GM19351 (cell line): ENCODE measurements at regions not wholly inside any gene's neighbourhood (a gene's known extent, or its start where the extent isn't known, plus 50 kb on each side); places are given as distances from the start of the nearest gene placed in this dataset.

Source experiments
- ATAC-seq: cut with Tn5 transposase; IDR thresholded peaks from one replicate; pipeline ENCODE4 v1.9.1; 2021; ENCODE audit warnings: mild to moderate bottlenecking, moderate library complexity; ENCODE audit not compliant: unreplicated experiment

- ATAC-seq: no peak
These were observed 118.1 kb upstream of the PRDM1 start for GRCh38 chr6:105967917-105968602.

DNA sequence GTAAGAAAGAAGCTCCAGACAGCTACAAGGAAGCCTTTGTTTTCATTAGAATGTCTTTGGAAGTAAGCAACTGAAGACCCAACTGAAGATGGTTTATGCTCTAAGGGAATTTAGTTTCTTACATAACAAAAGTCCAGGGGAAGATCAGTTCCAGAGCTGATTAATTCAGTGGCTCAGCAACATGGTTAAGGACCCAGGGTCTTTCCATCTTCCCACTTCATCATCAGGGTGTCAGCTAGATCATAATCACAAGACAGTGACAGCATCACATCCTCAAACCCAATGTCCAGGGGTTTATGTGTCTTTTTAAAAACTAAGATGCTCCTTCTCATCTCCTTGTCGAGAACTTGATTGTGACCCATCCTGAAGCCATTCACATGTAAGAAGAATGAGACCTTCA, 119.7 kb upstream of the PRDM1 start:
- ATAC-seq: no peak

DNA sequence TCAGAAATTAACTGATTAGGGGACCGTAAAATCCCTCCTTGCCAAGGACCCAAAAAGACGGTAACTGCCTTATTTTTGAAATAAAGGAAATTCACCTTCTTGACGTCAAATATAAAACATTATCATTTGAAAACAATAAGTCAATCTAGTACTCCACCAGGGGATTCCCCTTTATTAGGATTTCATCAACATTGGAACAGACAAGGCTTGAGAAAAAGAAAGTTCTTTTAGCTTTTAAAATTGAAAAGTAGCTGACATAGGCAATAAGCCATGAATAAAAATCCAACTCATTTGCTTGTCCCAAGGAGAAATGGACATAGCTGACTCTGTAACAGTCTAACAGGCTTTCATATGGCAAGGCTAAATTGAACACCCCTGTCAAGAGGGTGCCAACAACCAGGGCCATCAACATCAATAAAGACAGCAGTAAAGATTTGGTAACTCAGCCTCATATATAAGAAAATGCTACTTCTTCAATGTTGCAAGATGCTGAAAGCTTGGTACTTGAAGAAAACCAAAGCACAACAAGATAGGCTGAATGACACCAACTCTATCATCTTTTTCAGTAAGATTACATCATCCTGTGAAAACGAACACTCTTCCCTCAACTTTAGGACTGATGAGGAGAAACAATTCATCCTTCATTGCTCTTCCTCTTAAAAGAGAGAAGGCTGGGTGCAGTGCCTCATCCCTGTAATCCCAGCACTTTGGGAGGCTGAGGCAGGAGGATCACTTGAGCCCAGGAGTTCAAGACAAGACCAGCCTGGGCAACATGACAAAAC, 121.0 kb upstream of the PRDM1 start:
- ATAC-seq: no peak

DNA sequence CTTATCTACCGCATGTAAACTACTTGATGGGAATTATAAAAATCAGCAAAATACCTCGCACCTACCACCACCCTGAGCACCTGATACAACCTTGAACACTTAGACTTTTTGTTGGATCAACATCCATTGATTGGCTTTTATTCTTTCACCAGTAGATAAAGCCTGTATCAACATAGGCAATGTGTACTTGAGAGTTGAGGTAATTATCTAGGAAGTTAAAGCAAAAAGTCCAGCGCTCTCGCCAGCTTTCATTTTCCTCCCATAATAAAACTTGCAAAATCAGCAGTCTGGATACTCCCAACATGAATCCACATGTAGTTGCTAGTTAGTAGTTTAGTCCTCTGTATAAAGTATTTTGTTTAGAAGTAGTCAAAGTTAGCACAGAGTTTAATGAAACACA, 132.0 kb upstream of the PRDM1 start:
- ATAC-seq: no peak

GRCh38 chr6:105952772-105953690, 133.1 kb upstream of the PRDM1 start:
- ATAC-seq: no peak

DNA sequence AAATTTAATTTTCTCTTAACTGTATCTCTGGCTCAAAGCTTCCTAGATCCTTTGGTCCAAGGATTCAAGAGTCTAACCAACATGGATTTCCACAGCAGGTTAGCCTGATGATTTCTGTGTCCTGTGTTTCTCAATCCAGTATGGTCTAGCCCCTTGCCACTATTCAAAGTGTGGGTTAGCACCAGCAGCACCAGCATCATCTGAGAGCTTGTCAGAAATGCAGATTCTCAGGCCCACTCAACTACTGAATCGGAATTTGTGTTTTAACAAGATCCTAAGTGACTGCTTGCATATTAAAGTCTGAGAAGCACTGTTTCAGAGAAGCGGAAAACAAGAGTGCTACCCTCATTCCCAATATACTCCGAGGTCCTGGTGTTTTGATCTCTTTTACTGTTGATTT, 133.8 kb upstream of the PRDM1 start:
- ATAC-seq: no peak

DNA sequence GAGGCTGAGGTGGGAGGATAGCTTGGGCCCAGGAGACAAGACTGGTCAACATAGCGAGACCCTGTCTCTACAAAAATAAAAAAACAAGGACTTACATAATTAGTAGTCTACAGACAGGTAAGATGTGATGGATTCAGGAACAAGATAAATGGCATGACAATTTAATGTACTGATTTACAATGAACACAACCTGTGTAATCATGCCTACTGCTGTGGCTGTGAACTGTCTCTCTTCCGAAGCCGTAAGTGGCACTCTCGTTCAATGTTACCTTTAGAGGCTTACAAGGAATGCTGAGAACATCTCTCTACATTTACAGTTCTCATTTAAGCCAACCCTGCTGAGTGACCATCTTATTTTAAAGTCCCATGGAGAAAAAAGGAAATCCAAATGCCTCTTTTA, 134.8 kb upstream of the PRDM1 start:
- no peak for ATAC-seq

DNA sequence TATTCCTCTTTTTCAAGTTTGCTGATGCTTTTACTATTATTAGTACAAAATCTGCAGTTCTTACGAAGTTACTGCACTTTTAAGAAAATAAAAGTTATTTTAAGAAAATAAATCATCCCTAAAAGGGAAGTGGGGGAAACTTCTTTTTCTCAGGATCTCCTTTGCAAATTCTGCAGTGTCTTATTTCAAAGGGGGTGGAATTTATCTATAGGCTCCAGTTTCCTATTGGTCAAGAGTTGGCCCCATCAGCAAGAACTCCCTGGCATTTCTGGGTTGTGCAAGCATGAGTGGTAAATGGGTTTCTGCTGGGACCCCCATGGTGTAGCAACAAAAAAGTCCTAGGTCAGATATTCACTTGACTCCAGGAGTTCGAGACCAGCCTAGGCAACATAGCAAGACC, 136.3 kb upstream of the PRDM1 start:
- ATAC-seq: no peak

- no peak for ATAC-seq
These were observed 142.6 kb upstream of the PRDM1 start for GRCh38 chr6:105943514-105943913.

DNA sequence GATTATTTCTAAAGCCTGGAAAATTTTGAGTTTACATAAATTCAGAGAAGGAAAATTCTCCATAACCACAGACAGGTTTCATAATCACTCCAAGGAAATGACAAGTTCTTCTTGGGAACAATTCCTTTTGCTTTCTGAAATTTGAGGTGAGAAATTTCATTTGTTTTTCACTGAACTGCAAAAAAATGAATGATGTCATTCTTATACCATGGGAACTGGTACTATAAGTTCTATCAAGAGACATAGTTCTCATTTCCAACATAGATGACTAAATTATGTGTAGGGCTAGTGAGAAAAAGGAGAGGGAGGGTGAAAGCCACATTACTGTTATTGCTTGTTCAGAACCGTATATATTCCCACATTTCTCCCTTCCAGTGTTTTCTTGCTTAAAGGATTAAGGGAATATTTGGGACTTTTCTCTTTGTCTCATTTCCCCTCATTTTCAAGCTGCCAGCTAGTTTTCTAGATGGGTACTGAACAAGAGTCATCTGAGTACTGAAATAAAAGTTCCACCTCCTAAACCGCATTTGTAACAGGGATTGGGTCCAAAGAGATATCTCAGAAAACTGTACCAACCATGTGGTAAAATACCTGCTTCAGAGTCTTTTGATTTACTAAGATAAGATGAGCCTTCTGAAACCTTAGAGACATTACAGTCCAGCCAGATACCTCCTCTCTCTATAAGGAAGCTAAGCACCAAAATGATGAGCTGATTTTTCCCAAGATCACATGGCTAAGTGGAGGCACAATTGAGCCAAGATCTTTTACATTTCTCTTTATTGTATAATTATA, 144.3 kb upstream of the PRDM1 start:
- ATAC-seq: no peak

- ATAC-seq: no peak
These were observed 145.1 kb upstream of the PRDM1 start for GRCh38 chr6:105940990-105941389.

GRCh38 chr6:105936972-105937371, 149.2 kb upstream of the PRDM1 start:
- ATAC-seq: no peak

- no peak for ATAC-seq
These were observed 150.7 kb upstream of the PRDM1 start for GRCh38 chr6:105935416-105935815.

DNA sequence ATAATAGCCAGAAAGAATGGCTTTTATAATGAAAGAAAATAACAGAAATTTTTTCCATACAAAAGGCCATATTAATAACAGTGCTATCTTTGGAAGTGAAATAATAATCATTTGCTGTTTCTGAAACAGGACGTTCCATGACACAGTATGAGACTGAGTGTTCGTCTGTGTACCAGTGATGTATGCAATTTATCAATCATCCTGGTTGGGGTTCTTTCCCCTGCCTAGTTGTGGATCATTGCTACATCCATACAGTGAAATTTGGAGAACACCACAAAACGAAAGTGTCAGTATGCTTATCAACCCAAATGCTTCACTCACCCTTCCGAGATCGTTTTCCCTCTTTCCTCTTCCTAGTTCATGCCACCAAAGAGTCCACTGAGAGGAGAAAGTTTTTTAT, 151.4 kb upstream of the PRDM1 start:
- ATAC-seq: no peak

DNA sequence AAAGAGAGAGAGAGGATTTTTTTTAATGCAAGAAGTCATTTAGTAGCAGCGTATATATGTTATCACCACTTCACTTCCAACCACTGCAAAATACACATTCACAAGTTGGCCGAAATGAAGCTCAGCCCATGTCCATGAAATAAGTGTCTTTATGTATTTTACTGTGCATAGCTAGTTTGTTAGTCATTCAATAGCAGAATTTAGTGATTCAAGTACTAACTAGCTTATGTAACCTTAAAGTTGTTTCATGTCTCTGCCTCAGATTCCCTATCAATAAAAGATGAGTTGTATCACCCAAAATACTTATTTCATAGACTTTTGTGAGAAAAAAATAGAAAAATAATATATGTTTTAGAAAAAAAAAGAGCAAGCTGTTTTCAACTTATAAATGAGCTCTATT, 153.7 kb upstream of the PRDM1 start:
- ATAC-seq: no peak

- ATAC-seq: no peak
These were observed 156.5 kb upstream of the PRDM1 start for GRCh38 chr6:105929626-105930025.

DNA sequence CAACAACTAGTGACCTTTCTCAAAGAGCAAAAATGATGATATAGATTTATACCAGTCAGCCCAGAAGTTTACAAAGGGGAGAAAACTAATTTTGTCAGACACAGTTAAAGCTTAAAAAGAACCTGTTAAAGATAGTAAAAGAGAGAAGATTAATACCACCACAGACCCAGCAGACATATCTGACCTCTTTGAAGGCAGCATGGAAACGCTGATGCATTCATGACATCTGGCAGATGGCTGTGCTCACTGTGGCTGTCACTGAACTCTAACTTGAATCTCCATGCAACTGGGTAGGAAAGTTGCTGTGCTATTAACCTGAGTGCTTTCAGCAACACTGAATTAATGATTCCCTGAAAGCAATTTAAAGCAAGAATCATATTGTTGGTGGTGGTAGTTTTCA, 159.8 kb upstream of the PRDM1 start:
- no peak for ATAC-seq

DNA sequence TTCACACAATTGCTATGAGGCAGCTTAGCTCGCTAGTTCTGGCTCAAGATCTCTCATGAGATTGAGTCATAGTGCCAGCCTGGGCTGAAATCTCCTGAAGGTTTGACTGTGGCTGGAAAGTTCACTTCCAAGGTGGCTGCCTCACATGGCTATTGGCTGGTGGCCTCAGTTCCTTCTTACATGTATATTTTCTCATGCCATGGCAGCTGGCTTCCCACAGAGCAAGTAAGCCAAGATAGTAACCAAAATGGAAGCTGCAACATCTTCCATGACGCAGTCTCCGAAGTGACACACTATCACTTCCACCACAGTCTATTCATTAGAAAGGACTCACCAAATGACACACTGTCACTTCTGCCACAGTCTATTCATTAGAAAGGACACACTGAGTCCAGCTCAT, 160.4 kb upstream of the PRDM1 start:
- no peak for ATAC-seq

GRCh38 chr6:105921781-105922180, 164.4 kb upstream of the PRDM1 start:
- ATAC-seq: no peak

DNA sequence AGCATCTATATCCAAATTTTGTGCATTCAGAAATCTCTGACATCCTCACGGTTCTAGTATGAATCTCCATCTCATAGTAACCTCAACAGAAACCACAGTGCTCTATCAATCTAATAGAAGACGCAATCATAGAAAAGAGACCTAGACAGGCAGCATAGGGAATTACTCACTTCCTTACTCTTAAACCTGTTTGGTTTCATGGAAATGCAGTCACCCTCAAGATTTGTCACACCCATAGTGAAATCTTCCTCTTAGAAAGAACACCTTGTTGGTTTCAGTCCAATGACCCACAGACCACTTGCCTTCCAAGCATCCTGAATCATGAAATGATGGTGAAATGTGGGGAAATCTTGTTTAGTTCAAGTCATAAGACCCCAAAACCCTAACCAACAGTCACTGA, 166.1 kb upstream of the PRDM1 start:
- no peak for ATAC-seq
